GM19043 (cell line): ENCODE measurements at regions not wholly inside any gene's neighbourhood (a gene's known extent, or its start where the extent isn't known, plus 50 kb on each side); places are given as distances from the start of the nearest gene placed in this dataset.

Experiments
- ATAC-seq: cut with Tn5 transposase; IDR thresholded peaks from one replicate; pipeline ENCODE4 v1.9.1; 2021; ENCODE audit warnings: low read depth; ENCODE audit not compliant: unreplicated experiment

DNA sequence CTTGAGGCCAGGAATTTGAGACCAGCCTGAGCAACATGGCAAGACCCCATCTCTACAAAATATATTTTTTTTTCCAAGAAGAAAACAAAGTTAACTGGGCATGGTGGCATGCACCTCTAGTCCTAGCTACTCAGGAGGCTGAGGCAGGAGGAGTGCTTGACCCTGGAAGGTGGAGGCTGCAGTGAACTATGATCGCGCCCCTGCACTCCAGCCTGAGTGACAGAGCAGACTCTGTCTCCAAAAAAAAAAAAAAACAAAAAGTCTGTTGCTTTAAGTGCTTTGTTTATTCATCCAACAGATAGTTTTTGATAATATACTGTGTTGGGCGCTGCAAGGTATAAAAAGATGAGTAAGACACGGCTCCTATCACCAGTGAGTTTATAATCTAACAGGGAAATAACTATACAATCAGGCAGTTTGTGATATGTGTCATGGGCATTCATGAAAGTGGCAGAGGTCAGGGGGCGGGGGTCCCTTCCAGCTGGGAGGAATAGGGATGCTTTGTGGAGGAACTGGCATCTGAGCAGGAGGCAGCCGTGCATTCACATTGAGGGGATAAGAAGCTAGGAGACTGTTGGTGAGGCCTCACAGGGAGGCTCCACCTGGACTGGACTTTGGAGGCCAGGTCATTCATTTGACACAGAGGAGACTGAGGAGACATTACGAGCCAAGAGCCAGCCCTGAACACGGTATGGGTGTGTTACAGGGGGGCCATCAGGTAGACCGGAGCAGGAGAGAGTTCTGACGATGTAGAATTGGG is 67.3 kb upstream of the ERRFI1 start:
- no peak for ATAC-seq

DNA sequence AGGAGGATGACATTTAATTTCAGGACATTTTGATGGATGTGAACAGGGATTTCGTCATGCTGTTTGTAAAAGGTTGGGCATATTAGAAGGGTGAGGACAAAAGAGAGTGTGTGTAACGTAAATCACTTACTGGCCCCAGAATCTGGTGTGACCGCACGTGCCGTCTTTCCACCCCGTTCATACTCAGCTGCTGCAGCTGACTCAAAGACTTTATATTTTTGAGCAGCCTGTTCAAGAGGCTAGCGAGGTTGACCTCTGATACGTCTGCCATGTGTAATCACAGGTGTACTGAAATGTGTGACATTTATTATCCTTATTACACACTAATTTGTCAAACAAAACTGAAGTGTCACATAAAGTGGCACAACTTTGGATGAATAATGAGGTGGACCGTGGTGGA is 66.5 kb upstream of the ERRFI1 start:
- no peak for ATAC-seq

DNA sequence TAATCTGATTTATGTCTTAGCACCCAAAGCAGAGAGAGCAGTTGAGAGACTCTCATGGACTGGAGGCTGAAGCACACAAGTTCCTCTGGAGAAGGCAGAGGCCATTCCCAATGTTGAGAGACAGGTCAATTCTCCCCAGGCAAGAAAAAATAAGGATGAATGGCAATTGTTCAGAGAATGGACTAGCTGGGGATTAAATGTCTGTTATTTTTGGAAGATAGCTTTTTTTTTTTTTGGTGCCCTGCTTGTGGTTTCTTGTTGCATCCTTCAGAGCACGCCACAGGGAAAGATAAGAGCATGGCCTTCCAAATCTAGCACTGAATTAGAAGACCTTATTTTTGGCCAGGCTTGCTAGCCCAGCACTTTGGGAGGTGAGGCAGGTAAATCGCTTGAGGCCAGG is 65.6 kb upstream of the ERRFI1 start:
- ATAC-seq = no peak

DNA sequence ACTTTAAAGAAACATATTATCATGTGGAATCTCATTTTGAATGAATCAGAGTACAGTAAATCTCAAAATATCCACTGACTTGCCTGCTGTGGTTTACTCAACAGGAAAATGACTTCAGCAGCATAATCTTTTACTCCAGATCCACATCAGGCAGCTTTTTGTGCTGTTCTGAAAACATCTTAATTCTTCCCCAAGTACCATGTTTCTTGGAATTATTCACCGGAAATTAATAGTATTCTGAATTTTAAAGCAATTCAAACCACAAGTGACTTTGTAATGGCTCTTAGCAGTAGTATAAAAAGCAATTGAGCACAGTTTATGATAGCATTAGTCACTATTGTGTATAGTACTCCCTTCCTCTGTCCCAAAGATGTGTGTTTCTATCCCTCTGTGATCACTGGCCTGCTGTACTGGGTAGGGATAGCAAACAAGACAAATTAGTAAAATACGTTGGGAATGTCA is 64.2 kb upstream of the ERRFI1 start:
- ATAC-seq = no peak

DNA sequence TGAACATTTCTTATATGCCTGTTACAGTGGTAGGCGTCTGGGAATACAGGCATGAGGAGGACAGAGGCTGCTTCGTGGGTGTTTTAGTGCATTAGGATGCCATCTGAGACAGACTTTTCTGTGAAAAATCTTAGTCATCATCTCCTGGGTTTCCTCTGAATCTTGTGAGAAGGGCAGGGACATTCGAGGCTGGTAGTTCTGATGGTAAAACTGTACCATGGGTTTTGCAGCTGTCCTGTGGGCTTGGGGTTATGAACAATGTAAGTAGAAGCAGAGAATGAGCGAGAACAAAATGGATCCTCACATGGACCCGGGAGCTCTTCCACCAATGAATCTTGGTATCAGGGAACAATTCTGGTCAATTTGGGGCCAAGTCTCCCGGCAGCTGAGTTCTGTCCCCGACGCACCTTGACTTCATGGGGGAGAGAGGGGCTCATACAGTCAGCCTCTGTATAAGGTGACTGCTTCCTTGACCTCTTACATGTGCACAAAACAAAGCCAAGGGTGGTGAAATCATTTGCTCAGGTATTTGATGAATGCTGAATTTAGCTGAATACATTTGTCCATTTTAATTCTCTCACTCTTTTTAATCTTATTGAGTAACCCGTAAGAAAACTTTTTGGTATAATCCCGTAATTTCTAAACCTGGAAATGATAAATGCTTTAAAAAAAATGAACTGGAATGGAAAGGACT is 63.6 kb upstream of the ERRFI1 start:
- ATAC-seq = no peak

DNA sequence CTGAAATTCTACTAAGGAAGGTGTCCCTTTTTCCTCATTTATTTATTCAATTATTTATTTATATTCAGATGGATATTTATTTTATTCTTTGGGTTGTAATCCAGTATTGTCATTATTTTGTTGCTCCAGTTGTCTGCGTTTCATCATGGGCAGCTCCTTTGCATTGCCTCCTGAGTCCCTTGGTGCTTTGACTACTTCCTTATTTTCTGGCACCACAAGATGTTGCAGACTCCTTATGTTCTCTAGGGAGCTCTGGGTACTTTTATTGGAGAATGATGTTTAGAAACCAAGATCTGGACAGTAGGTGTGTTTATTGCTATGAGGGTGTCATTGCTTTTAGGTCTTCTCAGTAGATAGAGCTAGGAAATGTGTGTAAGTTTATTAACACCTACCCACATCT is 59.9 kb upstream of the ERRFI1 start:
- ATAC-seq = no peak

DNA sequence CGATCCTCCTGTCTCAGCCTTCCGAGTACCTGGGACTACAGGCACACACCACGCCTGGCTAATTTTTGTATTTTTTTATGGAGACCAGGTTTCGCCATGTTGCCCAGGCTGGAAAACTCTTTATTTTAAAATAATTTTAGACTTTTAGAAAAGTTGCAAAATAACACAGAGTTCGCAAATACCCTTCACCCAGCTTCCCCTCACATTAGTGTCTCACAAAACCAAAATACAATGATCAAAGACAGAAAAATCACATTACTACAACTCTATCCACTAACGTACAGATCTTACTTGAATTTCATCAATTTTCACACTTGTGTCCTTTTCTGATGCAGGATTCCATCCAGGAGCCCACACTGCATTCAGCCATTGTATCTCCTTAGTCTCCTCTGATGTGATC is 58.8 kb upstream of the ERRFI1 start:
- ATAC-seq = no peak

DNA sequence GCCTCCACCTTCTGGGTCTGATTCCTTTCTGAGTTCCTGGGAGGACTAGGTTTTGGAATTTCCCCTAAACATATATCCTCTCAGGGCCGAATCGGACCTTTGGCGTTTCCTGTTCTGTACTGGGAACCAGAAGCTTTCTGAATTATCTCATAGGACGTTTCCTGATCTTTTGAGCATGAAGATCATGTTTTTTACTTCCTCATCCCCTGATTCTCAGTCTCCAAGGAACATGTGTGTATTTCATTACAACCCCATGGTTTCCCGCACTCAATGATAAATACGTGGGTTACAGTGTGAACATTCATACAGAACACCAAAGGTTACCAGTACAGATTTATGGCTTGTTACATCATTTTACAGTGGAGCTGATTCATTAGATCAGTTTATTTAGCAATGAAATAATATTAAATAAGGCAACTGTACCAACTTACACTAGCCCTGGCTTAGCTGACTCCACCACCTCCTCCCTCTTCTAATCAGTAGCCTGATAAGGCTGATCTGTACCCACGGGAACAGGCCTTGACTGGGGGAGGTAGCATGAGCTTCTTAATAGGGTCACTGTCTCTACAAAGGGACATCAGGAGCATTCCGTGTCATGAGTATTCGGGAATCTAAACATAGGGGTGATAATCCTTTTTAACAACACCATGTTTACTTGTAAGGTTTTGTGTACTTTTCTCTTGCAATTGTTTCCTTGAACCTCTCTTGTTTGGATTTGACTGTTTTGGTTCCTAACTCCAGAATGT is 57.8 kb upstream of the ERRFI1 start:
- ATAC-seq = no peak

DNA sequence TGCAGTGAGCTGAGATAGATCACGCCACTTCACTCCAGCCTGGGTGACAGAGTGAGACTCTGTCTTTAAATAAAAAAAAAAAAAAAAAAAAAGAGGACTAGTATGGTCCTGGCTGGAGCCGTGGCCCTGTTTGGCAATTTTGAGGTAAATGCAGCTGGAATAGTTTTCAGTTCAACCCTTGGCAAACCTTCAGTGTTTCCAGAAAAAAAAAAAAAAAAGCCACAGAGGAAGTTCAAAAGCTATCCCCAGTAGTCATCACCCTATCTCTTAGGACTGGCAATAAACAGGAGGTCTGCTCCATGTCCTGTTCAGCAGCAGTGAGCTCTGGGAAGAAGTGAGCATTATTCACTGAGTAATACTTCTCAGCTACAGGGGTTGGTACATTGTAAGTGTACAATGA is 56.8 kb upstream of the ERRFI1 start:
- ATAC-seq = no peak

DNA sequence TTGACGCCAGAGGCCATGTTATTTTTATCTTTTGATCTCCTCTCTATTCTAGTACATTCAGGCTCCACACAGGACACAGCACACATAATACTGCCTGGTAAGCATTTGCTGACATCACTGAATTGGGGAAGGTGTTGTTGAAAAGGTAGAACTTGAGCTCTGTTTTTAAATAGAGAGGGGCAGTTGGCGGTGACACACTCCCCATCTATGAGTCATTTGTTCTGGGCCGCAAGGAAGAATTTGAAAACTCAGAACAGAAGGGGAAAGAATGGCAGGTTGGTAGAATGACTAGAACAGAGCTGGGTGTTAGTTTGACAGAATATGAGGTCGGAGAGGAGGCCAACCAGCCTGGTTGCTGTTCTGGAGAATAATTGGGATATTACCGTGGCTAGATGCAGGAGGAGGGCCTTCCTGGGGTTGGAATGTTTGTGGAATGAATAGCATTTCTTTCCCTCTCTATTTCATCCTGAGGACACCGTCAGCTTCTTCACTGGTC is 52.1 kb upstream of the ERRFI1 start:
- no peak for ATAC-seq

DNA sequence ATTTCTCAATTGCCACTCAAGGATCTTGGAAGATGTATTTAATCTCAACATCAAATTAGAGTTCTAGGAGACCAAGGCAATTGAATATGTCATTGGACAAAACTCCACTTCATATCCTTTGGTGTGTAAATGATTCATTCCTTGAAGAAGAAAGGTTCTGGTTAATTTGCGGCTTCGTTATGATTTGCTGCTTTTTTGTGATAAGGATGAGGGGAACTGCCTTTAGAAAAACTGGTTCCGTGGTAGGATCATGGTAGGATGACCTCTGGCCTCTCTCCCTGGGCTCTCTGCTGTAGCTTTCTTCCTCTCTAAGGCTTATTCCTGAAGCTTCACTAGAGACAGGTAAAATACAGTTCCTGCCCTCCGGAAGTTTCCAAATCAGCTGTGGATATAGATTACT is 51.5 kb upstream of the ERRFI1 start:
- ATAC-seq = no peak

DNA sequence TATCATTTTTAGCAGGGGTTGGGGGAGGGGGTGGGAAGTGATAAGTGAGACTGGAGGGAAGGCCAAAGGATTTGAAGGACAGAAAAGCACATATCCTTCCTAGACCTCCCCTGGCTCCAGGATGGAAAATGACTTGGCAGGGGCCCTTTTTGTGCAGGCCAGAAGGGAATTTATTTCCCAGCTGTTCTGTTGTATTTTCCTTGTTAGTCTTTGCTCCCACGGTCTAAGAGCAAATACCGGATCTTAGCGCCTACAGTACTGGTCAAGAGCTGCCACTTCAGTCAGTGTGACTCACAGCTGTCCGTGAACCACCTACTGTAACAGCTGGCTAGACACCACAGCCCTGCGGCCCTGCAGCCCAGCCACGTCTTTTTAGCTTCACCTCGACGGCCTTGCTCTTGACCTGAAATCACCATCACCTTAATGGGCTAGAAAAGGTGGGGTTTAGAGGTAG is 51.0 kb upstream of the ERRFI1 start:
- ATAC-seq = no peak

DNA sequence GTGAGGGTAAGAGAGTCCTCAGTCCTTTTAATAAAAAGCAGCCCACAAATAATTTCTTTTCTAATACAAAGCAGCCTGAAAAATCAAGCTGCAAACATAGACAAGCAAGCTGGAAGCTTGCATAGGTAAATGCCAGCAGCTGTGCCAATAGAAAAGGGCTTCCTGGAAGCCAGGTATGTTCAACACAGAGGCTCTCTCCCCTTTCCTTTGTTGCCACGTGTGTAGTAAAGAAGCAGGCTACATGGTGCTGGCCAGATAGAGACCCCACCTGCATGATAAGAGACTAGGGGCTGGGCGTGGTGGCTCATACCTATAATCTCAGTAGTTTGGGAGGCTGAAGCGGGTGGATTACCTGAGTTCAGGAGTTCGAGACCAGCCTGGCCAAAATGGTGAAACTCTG is 50.1 kb upstream of the ERRFI1 start:
- no peak for ATAC-seq
